ENCODE measurements at regions not wholly inside any gene's neighbourhood (a gene's known extent, or its start where the extent isn't known, plus 50 kb on each side); places are given as distances from the start of the nearest gene placed in this dataset. TPM values are rescaled to one million over a fixed set of nuclear protein-coding genes. Genes with fewer than 3 reads are reported as not detected.

- no peak overlapping the region for H3K27ac ChIP-seq
- intact Hi-C loops (cut with DNase I): no loop called here
- no peak overlapping the region for H3K9ac ChIP-seq (ENCODE audit: low read depth in 2 of 2, low read length in 2 of 2)
- H3K4me1 ChIP-seq: no peaks in the 10 kb centered on the region
- H3K36me3 ChIP-seq: no peaks in the 10 kb centered on the region
- DNase-seq: no peak
- TF ChIP-seq CTCF (IDR thresholded peaks at IDR 0.05): no peak
- H3K9me3 ChIP-seq: no peaks in the 10 kb centered on the region
- H3K4me3 ChIP-seq: no peak overlapping the region
- no peaks in the 10 kb centered on the region for H3K27me3 ChIP-seq
Observed at GRCh38 chr2:225725726-225726125, 326.2 kb downstream of the NYAP2 start.

Small RNAs in the stretch of these regions (microRNA-seq; reads per million reads assigned to microRNA genes)
- gene MIR5702: not detected
